GM18867 (cell line): ENCODE measurements at regions not wholly inside any gene's neighbourhood (a gene's known extent, or its start where the extent isn't known, plus 50 kb on each side); places are given as distances from the start of the nearest gene placed in this dataset.
"Not testable (repeated sequence)": the region's sequence is repeated elsewhere in the genome, so short reads cannot be mapped to it uniquely, and the experiment has no call there.

Experiments used
- ATAC-seq: cut with Tn5 transposase; IDR thresholded peaks from one replicate; pipeline ENCODE4 v1.9.1; 2021; ENCODE audit warnings: mild to moderate bottlenecking, moderate library complexity; ENCODE audit not compliant: unreplicated experiment

- peak; percentile 37 for ATAC-seq
Measured at GRCh38 chr10:33795529-33795928, 461.1 kb upstream of the NRP1 start.

- ATAC-seq, result no peak
Measured at GRCh38 chr10:33794460-33794859, 460.0 kb upstream of the NRP1 start.

GRCh38 chr10:33793793-33794192, 459.3 kb upstream of the NRP1 start:
- no peak for ATAC-seq

GRCh38 chr10:33791272-33791660, 456.8 kb upstream of the NRP1 start:
- ATAC-seq, result no peak

- ATAC-seq, result no peak
Measured at GRCh38 chr10:33790521-33791271, 456.2 kb upstream of the NRP1 start.

- ATAC-seq, result peak; percentile 70
Measured at GRCh38 chr10:33783557-33783956, 449.1 kb upstream of the NRP1 start.

- ATAC-seq, result peak; percentile 12
Measured at GRCh38 chr10:33783078-33783477, 448.6 kb upstream of the NRP1 start.

- no peak for ATAC-seq
Measured at GRCh38 chr10:33781606-33782395, 447.3 kb upstream of the NRP1 start.

- no peak for ATAC-seq
Measured at GRCh38 chr10:33780961-33781360, 446.5 kb upstream of the NRP1 start.

GRCh38 chr10:33777223-33777622, 442.8 kb upstream of the NRP1 start:
- no peak for ATAC-seq

GRCh38 chr10:33776419-33777070, 442.1 kb upstream of the NRP1 start:
- peak; percentile 41 for ATAC-seq

- no peak for ATAC-seq
Measured at GRCh38 chr10:33774857-33775256, 440.4 kb upstream of the NRP1 start.

- no peak for ATAC-seq
Measured at GRCh38 chr10:33773886-33774480, 439.5 kb upstream of the NRP1 start.

- no peak for ATAC-seq
Measured at GRCh38 chr10:33773253-33773573, 438.7 kb upstream of the NRP1 start.

- ATAC-seq, result peak; percentile 81
Measured at GRCh38 chr10:33772370-33773252, 438.1 kb upstream of the NRP1 start.

- not testable (repeated sequence) for ATAC-seq
Measured at GRCh38 chr10:33771856-33772255, 437.4 kb upstream of the NRP1 start.

- ATAC-seq, result no peak
Measured at GRCh38 chr10:33764694-33765185, 430.3 kb upstream of the NRP1 start.

GRCh38 chr10:33760056-33760943, 425.8 kb upstream of the NRP1 start:
- no peak for ATAC-seq

- no peak for ATAC-seq
Measured at GRCh38 chr10:33759191-33759590, 424.7 kb upstream of the NRP1 start.
